Panc1 (cell line): ENCODE measurements at regions not wholly inside any gene's neighbourhood (a gene's known extent, or its start where the extent isn't known, plus 50 kb on each side); places are given as distances from the start of the nearest gene placed in this dataset.

Source experiments
- ATAC-seq: fragments of 200-7000 bp; cut with Tn5 transposase; 2 replicates; pipeline ENCODE4 v1.9.1; 2020; ENCODE audit warnings: mild to moderate bottlenecking, moderate library complexity
- BruUV-seq: library from RNA; stranded (reverse); fragments of 400-500 nt; replicated peaks from 2 replicates; lab custom pipeline; 2021; lab: Mats Ljungman, UMichigan
- CTCF ChIA-PET: fragments of 300-600 bp; sonication (Branson Sonifier 250); formaldehyde crosslinking; loops from one replicate; lab custom pipeline; 2022; ENCODE audit warnings: antibody characterized with exemption; lab: Charles Lee
- POLR2A ChIA-PET: fragments of 300-600 bp; sonication (Branson Sonifier 250); formaldehyde crosslinking; loops from one replicate; lab custom pipeline; 2022; ENCODE audit warnings: antibody characterized with exemption; lab: Charles Lee
- DNase-seq: peaks from one replicate; pipeline ENCODE4 v3.0.0-alpha.2; 2010; ENCODE audit warnings: low read depth, low spot score
- H3K27ac ChIP-seq: 2 replicates; pipeline ENCODE4 v1.5.1; 2011; ENCODE audit warnings: mild to moderate bottlenecking, low read length, inconsistent platforms
- H3K27me3 ChIP-seq: fragments of 200-500 bp; sonication (Bioruptor generic); 2 replicates; pipeline ENCODE4 v1.6.0; 2014; ENCODE audit warnings: low read length, inconsistent platforms; ENCODE audit not compliant: control insufficient read depth, insufficient read depth
- H3K36me3 ChIP-seq: fragments of 200-500 bp; sonication (Bioruptor generic); 2 replicates; pipeline ENCODE4 v1.5.1; 2014; ENCODE audit warnings: inconsistent platforms, mild to moderate bottlenecking, low read length, moderate library complexity; ENCODE audit not compliant: control insufficient read depth, insufficient read depth
- H3K4me1 ChIP-seq: 2 replicates; pipeline ENCODE4 v1.5.1; 2011; ENCODE audit warnings: inconsistent platforms, mild to moderate bottlenecking, low read length, moderate library complexity; ENCODE audit not compliant: control insufficient read depth, insufficient read depth
- H3K4me3 ChIP-seq, 2 experiments: 2 replicates each; pipeline ENCODE4 v1.5.1; 2011 to 2012; ENCODE audit warnings: low read depth in 2 of 2, low read length in 2 of 2, mild to moderate bottlenecking in 2 of 2, inconsistent platforms in 1 of 2, moderate library complexity in 1 of 2
- H3K9me3 ChIP-seq: fragments of 200-500 bp; sonication (Bioruptor generic); 2 replicates; pipeline ENCODE4 v1.5.1; 2014; ENCODE audit warnings: low read depth, mild to moderate bottlenecking, inconsistent platforms, low read length, moderate library complexity; ENCODE audit not compliant: control insufficient read depth, insufficient read depth
- POLR2AphosphoS5 ChIP-seq: IDR thresholded peaks from 2 replicates; pipeline ENCODE4 v1.6.1; 2012; ENCODE audit warnings: mild to moderate bottlenecking, low read depth, low read length, moderate library complexity
- SIN3A ChIP-seq: IDR thresholded peaks from 2 replicates; pipeline ENCODE4 v1.6.1; 2012; ENCODE audit warnings: low read depth, mild to moderate bottlenecking, low read length, moderate library complexity, borderline replicate concordance; ENCODE audit not compliant: insufficient read depth
- TCF7L2 ChIP-seq: IDR thresholded peaks from 2 replicates; pipeline ENCODE4 v1.6.1; 2011; ENCODE audit warnings: mild to moderate bottlenecking, low read depth, low read length, inconsistent platforms
- in situ Hi-C: cut with HindIII; loops from 2 replicates; pipeline ENCODE4 v1.10.0; 2016; ENCODE audit warnings: low sequenced_read_pairs, low pct_unique_long_range_greater_than_20kb
- intact Hi-C: fragments of 100-400 bp; cut with micrococcal nuclease; formaldehyde crosslinking; loops from one replicate; pipeline ENCODE4 v1.10.0; 2022; ENCODE audit not compliant: unreplicated experiment
- TF ChIP-seq, protein P1 (sequence below), 2 experiments: IDR thresholded peaks; 2 replicates each; pipeline ENCODE4 v1.6.1; 2011 to 2012; ENCODE audit warnings: low read depth in 2 of 2, control low read depth in 1 of 2, low read length in 1 of 2, mild to moderate bottlenecking in 1 of 2, moderate library complexity in 1 of 2; ENCODE audit not compliant: insufficient read depth in 1 of 2
- TF ChIP-seq, protein P2 (sequence below): fragments of 450-650 bp; IDR thresholded peaks from 2 replicates; pipeline ENCODE4 v1.5.1; 2017; ENCODE audit warnings: mild to moderate bottlenecking

DNA sequence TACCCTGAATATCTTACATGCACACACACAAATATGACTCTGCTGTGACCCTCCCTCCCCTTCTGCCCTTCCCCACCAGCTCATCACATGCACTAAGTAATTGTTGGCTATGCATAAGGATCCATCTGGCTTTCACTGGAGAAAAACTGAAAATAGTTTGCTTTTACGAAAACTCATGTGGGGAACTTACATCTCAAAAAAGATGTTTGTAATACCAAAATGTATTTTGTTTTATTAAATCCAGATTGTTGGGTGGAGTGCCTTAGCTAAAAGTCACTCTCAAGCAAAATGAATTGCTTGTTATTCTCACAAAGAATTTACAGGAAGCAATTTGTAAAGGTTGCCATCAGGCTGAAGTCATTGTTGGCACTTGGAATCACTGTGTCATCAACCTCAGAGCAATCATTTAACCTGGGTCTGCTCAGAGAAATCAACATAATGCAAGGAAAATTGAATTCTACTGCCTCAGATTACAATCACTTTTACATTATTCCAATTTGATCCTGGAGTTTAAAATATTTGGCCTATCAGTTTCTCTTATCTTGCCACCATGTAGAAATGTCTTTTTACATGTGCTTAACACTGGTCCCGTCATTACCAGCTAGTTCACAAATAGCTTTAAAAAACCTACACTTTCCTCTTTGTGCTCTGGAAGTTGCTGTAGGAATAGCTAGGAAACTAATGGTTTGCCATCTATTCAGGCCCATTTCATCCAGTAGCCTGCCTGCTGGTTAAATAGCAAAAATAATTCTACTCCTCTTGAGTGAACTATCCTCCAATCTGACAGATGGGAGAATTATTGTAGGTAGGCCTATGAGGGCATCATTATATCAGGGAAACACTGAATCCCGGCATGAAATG lies 90.3 kb upstream of the TMEM17 start:
- ChIA-PET POLR2A (no interaction called here), CTCF (no interaction called here)
- H3K9me3 ChIP-seq = no peaks in the 10 kb centered on the region
- H3K4me3 ChIP-seq = no peak overlapping the region
- H3K4me1 ChIP-seq = no peaks in the 10 kb centered on the region
- no peaks in the 10 kb centered on the region for H3K36me3 ChIP-seq
- TF ChIP-seq, protein P1, sequence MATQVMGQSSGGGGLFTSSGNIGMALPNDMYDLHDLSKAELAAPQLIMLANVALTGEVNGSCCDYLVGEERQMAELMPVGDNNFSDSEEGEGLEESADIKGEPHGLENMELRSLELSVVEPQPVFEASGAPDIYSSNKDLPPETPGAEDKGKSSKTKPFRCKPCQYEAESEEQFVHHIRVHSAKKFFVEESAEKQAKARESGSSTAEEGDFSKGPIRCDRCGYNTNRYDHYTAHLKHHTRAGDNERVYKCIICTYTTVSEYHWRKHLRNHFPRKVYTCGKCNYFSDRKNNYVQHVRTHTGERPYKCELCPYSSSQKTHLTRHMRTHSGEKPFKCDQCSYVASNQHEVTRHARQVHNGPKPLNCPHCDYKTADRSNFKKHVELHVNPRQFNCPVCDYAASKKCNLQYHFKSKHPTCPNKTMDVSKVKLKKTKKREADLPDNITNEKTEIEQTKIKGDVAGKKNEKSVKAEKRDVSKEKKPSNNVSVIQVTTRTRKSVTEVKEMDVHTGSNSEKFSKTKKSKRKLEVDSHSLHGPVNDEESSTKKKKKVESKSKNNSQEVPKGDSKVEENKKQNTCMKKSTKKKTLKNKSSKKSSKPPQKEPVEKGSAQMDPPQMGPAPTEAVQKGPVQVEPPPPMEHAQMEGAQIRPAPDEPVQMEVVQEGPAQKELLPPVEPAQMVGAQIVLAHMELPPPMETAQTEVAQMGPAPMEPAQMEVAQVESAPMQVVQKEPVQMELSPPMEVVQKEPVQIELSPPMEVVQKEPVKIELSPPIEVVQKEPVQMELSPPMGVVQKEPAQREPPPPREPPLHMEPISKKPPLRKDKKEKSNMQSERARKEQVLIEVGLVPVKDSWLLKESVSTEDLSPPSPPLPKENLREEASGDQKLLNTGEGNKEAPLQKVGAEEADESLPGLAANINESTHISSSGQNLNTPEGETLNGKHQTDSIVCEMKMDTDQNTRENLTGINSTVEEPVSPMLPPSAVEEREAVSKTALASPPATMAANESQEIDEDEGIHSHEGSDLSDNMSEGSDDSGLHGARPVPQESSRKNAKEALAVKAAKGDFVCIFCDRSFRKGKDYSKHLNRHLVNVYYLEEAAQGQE (IDR thresholded peaks at IDR 0.05; ENCODE audit: insufficient read depth in 1 of 2, low read depth in 2 of 2, low read length in 1 of 2) = no peak
- TF ChIP-seq TCF7L2 (no peak), SIN3A (no peak), POLR2AphosphoS5 (no peak)
- TF ChIP-seq, protein P2, sequence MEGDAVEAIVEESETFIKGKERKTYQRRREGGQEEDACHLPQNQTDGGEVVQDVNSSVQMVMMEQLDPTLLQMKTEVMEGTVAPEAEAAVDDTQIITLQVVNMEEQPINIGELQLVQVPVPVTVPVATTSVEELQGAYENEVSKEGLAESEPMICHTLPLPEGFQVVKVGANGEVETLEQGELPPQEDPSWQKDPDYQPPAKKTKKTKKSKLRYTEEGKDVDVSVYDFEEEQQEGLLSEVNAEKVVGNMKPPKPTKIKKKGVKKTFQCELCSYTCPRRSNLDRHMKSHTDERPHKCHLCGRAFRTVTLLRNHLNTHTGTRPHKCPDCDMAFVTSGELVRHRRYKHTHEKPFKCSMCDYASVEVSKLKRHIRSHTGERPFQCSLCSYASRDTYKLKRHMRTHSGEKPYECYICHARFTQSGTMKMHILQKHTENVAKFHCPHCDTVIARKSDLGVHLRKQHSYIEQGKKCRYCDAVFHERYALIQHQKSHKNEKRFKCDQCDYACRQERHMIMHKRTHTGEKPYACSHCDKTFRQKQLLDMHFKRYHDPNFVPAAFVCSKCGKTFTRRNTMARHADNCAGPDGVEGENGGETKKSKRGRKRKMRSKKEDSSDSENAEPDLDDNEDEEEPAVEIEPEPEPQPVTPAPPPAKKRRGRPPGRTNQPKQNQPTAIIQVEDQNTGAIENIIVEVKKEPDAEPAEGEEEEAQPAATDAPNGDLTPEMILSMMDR = no peak
- intact Hi-C loops (no loop called here), in situ Hi-C loops (no loop called here)
- DNase-seq (no peak), ATAC-seq (no peak)
- no peak overlapping the region for H3K27ac ChIP-seq
- BruUV-seq = no TSS peak
- H3K27me3 ChIP-seq = no peaks in the 10 kb centered on the region

DNA sequence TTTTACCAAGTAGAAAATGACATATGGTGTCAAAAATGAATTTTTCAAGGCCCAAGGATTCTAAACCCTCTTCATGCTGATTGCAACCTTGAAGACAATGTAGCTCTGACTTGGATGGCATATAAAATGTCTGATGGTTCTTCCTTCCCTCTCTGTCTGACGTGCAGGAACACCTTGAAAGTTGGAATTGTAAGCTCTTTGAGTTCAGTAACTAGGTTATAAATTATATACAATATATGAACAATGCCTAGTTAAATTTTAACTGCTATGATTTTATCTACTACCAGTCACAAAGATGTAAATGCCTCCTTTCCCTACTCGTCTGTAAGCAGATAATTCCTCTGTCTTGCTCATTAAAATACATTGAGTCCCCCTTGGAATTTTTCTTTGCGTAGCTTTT lies 89.5 kb upstream of the TMEM17 start:
- intact Hi-C loops = no loop called here

More for the DNA sequence above, 89.5 kb upstream of the TMEM17 start:
- Histone ChIP-seq H3K27me3 (no peaks in the 10 kb centered on the region), H3K9me3 (no peaks in the 10 kb centered on the region), H3K36me3 (no peaks in the 10 kb centered on the region), H3K4me3 (no peak overlapping the region), H3K4me1 (no peaks in the 10 kb centered on the region), H3K27ac (no peak overlapping the region)
- POLR2A ChIA-PET = no interaction called here
- no TSS peak for BruUV-seq
- CTCF ChIA-PET = no interaction called here
- DNase-seq (no peak), ATAC-seq (no peak)
- in situ Hi-C loops = no loop called here
- TF ChIP-seq, protein P1 (IDR thresholded peaks at IDR 0.05; ENCODE audit: insufficient read depth in 1 of 2, low read depth in 2 of 2, low read length in 1 of 2) = no peak
- TF ChIP-seq, protein P2 = no peak
- no peak for TF ChIP-seq POLR2AphosphoS5
- TF ChIP-seq TCF7L2 = no peak
- no peak for TF ChIP-seq SIN3A
